Fibroblast of the conjunctiva (primary cell): ENCODE measurements at regions not wholly inside any gene's neighbourhood (a gene's known extent, or its start where the extent isn't known, plus 50 kb on each side); places are given as distances from the start of the nearest gene placed in this dataset.
"Not testable (repeated sequence)": the region's sequence is repeated elsewhere in the genome, so short reads cannot be mapped to it uniquely, and the experiment has no call there.

Experiments
- DNase-seq: peaks from one replicate; pipeline ENCODE4 v3.0.0-alpha.2; 2010; ENCODE audit warnings: low read depth

DNA sequence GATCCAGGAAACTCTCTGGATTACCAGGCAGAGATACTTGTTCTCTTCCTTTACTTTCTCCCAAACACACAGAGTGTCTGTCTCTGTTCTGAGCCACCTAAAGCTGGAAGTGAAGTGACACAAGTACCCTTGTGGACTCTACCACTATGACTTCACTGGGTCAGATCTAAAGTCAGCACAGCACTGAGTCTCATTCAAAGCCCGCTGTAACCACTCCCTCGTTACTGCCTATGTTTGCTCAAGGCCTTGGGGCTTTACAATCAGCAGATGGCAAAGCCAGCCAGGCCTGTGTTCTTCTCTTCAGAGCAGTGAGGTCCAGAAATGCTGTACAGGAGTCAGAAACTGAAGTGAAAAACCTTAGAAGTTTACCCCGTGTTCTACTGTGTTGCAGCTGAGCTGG is 588.3 kb upstream of the SEMA6D start:
- DNase-seq = no peak

DNA sequence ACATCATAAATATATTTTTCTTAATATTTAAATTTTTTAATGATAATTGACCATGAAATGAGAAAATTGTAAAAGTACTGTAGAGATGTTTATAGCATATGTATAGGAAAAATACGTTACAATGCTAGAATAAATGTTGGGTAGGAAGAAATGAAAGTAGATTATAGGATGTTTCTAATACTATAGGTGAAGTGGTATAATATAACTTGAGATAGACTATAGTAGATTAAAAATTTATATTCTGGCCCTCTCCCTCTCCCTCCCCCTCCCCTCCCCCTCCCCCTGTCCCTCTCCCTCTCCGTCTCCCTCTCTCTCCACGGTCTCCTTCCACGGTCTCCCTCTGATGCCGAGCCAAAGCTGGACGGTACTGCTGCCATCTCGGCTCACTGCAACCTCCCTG is 585.9 kb upstream of the SEMA6D start:
- not testable (repeated sequence) for DNase-seq

DNA sequence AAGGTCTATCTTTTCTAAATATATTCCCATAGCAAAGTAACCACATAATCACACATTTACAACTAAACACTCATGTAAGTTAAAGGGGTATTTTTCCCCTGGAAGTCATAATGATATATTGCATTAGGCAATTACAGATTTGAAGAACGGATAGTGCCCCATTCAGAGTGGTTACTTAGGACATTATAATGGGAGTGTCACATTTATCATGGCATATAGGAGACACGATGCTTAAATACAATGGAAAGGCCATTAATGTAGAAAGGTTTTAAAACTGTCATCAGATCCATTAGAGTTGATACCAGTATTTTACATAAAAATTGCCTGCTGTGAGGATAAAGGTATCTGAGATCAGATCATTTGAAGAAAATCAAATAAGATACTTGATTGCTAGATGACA is 582.0 kb upstream of the SEMA6D start:
- DNase-seq = no peak

DNA sequence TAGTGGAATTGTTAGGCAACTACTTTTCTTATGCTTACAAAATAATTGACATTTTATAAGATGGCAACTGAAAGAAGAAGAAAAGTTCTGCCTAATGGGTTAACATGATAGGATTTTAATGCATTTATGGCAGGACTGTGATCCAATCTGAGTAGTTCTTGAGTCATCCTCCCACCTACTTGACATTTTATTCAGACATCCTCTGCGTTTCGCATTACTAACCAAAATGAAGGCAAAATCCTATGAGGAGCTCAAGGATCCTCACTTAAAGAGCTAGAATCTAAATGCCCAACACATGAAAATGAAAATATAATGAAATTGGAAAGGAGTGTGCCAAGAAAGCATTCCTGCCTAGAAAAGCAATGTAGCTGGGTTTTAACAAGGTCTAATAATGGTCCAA is 581.1 kb upstream of the SEMA6D start:
- no peak for DNase-seq

DNA sequence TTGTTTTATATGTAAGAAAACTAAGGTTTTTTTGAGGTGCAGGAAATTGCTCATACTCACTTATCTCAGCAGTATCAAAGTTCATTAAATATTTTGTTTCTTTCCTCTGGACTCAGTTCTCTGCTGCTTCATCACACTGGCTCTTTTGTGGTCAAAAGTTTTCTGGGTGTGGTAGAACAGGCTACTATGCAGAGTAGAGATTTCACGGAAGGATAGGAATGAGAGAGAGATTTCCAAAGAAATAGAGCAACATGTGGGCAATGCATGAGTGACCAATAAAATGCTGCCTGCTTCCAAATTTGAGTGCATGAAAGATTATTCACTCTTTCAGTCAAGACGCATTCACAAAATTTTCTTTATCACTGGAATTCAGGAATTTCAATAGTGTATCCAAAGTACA is 577.3 kb upstream of the SEMA6D start:
- DNase-seq = no peak

DNA sequence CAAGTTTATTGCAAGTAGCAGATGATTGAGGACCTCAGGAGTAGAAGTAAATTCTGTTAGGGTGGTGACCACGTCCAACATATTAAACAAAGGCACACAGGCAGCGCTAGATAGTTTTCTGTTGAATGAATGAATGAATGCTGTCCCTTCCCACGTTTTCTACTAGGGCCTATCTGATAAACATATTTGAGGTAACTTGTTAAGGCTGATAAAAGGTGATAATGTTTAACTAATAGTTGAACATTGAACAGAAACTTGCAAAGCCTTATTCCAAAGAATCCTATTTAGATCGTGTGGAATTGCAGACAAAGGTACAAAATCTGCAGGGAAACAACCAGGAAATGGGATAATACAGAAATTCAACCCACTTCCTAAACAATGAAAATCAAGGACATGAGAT is 559.5 kb upstream of the SEMA6D start:
- no peak for DNase-seq

GRCh38 chr15:47158573-47158972 is 558.7 kb upstream of the SEMA6D start:
- DNase-seq = no peak

DNA sequence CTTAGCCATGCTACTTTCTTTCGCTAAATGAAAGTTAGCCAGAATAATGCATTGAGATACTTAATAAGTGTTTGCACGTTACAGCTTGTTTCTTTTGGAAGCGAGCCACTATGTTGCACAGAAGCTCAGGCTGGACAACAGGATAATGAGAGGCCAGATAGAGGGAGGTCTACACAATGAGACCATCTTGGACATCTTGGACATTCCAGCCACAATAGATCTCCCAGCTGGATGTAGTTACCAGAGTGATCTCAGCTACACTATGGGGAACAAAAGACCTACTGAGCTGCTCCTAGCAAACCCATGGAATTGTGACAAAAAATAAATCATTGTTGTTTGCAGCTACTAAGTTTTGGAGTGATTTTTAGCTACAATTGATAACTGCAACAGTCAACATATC is 540.1 kb upstream of the SEMA6D start:
- no peak for DNase-seq

- no peak for DNase-seq
Observed at GRCh38 chr15:47179988-47180387, 537.3 kb upstream of the SEMA6D start.

GRCh38 chr15:47182818-47183217 is 534.5 kb upstream of the SEMA6D start:
- DNase-seq = no peak

GRCh38 chr15:47184003-47184907 is 533.0 kb upstream of the SEMA6D start:
- DNase-seq = no peak

- DNase-seq = no peak
Observed at GRCh38 chr15:47184908-47185801, 532.1 kb upstream of the SEMA6D start.

GRCh38 chr15:47186075-47186474 is 531.2 kb upstream of the SEMA6D start:
- DNase-seq = no peak

- DNase-seq = no peak
Observed at GRCh38 chr15:47188758-47189507, 528.4 kb upstream of the SEMA6D start.

GRCh38 chr15:47194718-47195117 is 522.6 kb upstream of the SEMA6D start:
- DNase-seq = peak; percentile 36

GRCh38 chr15:47196048-47196447 is 521.3 kb upstream of the SEMA6D start:
- DNase-seq = peak; percentile 88

DNA sequence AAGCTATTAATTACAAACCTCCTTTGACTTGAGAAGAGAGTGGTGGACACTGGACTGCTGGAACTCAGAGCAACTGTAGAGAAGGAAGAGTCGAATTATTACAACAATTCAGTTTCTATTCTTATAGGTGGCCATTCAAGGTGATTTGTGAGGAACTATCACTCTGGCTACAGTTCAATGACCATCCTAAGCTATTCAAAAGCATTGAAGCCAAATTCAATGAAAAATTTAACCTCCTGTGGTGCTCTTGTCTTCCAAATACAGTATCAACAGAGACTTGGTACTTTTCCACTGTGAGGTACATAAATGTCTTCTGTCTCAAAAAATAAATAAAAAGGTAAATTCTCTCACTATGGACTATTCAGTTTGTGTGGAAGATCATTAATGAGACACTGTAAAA is 513.3 kb upstream of the SEMA6D start:
- no peak for DNase-seq

GRCh38 chr15:47206358-47206978 is 510.8 kb upstream of the SEMA6D start:
- no peak for DNase-seq

DNA sequence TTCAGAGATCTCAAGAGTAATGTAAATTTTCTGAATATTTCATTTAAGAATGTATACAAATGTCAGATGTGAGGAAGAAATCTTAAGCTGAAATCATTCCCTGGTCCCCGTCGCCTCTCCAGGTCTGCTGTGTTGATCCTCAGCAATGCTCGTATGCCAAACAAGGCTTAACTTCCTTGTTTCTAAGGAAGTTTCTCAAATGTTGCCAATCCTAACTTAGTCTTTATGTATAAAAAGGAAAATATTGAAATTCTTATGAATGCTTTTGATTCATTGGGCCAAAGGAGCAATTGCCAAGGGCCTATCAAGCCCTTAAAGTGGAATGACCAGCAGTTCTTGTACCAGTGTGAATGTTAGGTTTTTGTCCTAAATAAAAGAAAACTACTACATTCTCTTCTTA is 507.7 kb upstream of the SEMA6D start:
- no peak for DNase-seq

GRCh38 chr15:47212222-47213010 is 504.9 kb upstream of the SEMA6D start:
- no peak for DNase-seq

DNA sequence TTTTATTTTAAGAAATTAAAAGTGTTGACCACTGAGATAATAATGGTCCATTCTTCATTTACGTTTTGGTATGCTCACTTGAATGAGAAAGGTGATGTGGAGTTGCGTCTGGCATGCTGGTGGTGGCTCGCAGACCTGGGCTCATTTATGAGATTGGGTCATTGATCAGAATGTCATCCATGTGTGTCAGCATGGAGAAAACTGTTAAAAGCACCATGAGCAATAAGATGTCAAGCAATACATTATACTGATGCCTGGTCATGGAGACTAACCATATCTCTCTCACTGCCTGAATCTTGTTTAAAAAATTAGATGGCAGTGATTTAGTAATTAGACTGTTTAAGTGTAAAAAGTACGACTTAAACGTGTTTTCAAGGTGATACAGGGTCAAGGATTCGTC is 503.4 kb upstream of the SEMA6D start:
- no peak for DNase-seq
